ENCODE measurements at regions not wholly inside any gene's neighbourhood (a gene's known extent, or its start where the extent isn't known, plus 50 kb on each side); places are given as distances from the start of the nearest gene placed in this dataset.
"Not testable (repeated sequence)": the region's sequence is repeated elsewhere in the genome, so short reads cannot be mapped to it uniquely, and the experiment has no call there.

DNA sequence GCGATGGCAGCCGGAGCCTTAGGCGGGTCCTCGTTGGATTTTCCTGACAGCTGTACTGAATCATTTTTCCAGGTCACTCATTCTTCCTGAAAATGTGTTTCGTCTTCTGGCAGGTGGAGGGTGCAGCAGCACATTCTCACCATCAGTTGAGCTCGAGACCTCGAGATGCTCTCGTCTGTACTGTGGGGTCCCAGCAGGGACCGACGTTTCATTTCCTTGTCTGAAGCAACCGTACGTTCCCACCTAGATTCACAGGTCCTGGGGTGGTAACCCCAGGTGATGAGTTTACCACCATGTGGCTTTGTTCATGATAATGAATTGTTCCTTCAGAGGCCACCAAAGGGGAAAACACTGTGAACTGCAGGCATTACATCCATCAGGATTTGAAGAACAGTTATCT lies 298.5 kb upstream of the FOXK1 start:
- 57% methylated on average over 3 of the region's 12 CpGs for WGBS (ENCODE audit: insufficient coverage, low coverage, low lambda C conversion rate, missing lambda C conversion rate)

DNA sequence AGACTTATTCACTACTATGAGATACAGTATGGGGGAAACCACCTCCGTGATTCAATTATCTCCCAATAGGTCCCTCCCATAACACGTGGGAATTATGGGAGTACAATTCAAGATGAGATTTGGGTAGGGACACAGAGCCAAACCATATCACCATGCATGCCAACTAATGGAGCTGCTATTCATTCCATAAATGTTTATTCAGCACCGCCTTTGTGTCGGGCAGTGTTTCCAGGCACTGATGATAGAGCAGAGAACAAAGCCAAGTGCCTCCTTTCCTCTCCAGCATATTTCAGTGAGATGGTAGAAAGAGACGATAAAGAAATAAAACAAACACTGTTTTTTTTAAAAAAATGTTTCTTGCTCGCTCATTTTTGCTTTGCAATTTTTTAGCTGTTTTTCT lies 295.9 kb upstream of the FOXK1 start:
- Histone ChIP-seq H3K36me3 (no peaks in the 10 kb centered on the region), H3K4me1 (no peaks in the 10 kb centered on the region), H3K27me3 (no peaks in the 10 kb centered on the region), H3K9me3 (no peaks in the 10 kb centered on the region), H3K27ac (no peak overlapping the region), H3K4me3 (no peak overlapping the region)
- WGBS (ENCODE audit: insufficient coverage, low coverage, low lambda C conversion rate, missing lambda C conversion rate), result 48% methylated on average over 6 of the region's 6 CpGs
- ATAC-seq (no peak), DNase-seq (no peak)
- no peak for TF ChIP-seq POLR2A (IDR thresholded peaks at IDR 0.05)
- TF ChIP-seq, protein P1, sequence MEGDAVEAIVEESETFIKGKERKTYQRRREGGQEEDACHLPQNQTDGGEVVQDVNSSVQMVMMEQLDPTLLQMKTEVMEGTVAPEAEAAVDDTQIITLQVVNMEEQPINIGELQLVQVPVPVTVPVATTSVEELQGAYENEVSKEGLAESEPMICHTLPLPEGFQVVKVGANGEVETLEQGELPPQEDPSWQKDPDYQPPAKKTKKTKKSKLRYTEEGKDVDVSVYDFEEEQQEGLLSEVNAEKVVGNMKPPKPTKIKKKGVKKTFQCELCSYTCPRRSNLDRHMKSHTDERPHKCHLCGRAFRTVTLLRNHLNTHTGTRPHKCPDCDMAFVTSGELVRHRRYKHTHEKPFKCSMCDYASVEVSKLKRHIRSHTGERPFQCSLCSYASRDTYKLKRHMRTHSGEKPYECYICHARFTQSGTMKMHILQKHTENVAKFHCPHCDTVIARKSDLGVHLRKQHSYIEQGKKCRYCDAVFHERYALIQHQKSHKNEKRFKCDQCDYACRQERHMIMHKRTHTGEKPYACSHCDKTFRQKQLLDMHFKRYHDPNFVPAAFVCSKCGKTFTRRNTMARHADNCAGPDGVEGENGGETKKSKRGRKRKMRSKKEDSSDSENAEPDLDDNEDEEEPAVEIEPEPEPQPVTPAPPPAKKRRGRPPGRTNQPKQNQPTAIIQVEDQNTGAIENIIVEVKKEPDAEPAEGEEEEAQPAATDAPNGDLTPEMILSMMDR (IDR thresholded peaks at IDR 0.05), result no peak
- intact Hi-C loops (cut with DNase I), result no loop called here

More for the DNA sequence above, 298.5 kb upstream of the FOXK1 start:
- no peak for TF ChIP-seq POLR2A (IDR thresholded peaks at IDR 0.05)
- TF ChIP-seq, protein P1 (IDR thresholded peaks at IDR 0.05), result no peak
- Histone ChIP-seq H3K27me3 (no peaks in the 10 kb centered on the region), H3K27ac (no peak overlapping the region), H3K4me1 (no peaks in the 10 kb centered on the region), H3K4me3 (no peak overlapping the region), H3K36me3 (no peaks in the 10 kb centered on the region), H3K9me3 (no peaks in the 10 kb centered on the region)
- no peak for ATAC-seq
- intact Hi-C loops (cut with DNase I), result no loop called here
- no peak for DNase-seq

DNA sequence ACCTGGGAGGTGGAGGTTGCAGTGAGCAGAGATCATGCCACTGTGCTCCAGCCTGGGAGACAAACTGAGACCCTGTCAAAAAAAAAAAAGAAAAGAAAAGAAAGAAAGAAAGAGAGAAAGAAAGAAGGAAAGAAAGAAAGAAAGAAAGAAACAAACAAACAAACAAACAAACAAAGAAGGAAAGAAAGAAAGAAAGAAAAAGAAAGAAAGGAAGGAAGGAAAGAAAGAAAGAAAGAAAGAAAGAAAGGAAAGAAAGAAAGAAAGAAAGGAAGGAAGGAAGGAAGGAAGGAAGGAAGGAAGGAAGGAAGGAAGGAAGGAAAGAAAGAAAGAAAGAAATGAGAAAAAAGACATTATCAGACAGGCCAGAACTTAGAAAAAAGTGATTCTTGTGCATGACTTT lies 291.0 kb upstream of the FOXK1 start:
- H3K9me3 ChIP-seq; H3K36me3 ChIP-seq; H3K4me1 ChIP-seq; DNase-seq; ATAC-seq; H3K27ac ChIP-seq; H3K27me3 ChIP-seq; intact Hi-C loops (cut with DNase I); H3K4me3 ChIP-seq: not testable (repeated sequence)

DNA sequence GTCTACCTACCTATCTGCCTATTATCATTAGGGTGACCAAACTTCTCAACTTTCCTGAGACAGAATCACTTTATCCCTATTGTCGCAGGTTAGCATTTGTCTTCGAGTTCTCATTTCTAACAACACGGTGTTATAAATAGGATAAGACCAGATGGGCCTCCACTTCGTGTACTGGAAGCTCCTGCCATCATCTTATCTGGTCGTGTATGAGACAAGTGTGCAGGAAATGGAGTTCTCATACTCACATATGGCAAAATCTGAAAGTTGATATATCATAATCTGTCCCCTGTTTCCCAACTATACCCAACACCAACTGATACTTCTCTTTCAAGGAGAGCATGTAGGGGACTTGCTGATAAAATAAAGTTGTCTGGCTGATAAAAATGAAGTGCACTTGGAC lies 287.4 kb upstream of the FOXK1 start:
- Histone ChIP-seq H3K4me1 (no peaks in the 10 kb centered on the region), H3K4me3 (no peak overlapping the region), H3K9me3 (no peaks in the 10 kb centered on the region), H3K27ac (no peak overlapping the region), H3K36me3 (no peaks in the 10 kb centered on the region), H3K27me3 (no peaks in the 10 kb centered on the region)
- intact Hi-C loops (cut with DNase I), result no loop called here
- ATAC-seq, result no peak
- TF ChIP-seq, protein P1 (IDR thresholded peaks at IDR 0.05), result no peak
- DNase-seq, result no peak
- WGBS (ENCODE audit: insufficient coverage, low coverage, low lambda C conversion rate, missing lambda C conversion rate), result 57% methylated on average over 5 of the region's 5 CpGs

DNA sequence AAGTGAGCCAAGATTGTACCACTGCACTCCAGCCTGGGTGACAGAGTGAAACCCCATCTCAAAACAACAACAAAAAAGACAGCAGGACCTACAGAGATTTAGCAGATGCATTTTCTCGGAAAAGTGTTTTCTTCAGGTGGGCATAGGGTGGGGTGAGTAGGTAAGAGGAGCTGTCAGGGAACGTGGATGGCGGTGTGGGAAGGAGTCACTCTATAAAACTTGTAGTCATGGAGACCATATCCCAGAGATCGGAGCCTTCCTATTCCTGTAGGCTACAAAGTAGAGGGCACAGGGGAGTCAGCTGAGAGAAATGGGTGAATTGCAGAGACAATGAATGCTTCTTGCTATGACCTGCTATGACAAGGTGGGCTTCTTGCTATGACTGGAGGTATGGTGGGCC lies 283.0 kb upstream of the FOXK1 start:
- DNase-seq (no peak), ATAC-seq (no peak)
- H3K4me3 ChIP-seq, result no peak overlapping the region
- no peaks in the 10 kb centered on the region for H3K9me3 ChIP-seq
- H3K4me1 ChIP-seq, result no peaks in the 10 kb centered on the region
- H3K27ac ChIP-seq, result no peak overlapping the region
- H3K36me3 ChIP-seq, result no peaks in the 10 kb centered on the region
- no peak for TF ChIP-seq POLR2A (IDR thresholded peaks at IDR 0.05)
- TF ChIP-seq, protein P1 (IDR thresholded peaks at IDR 0.05), result no peak
- no peaks in the 10 kb centered on the region for H3K27me3 ChIP-seq
- whole genome bisulfite sequencing (ENCODE audit: insufficient coverage, low coverage, low lambda C conversion rate, missing lambda C conversion rate), result 74% methylated on average over 4 of the region's 4 CpGs
- intact Hi-C loops (cut with DNase I), result no loop called here
